GM12864 (cell line): ENCODE measurements at regions not wholly inside any gene's neighbourhood (a gene's known extent, or its start where the extent isn't known, plus 50 kb on each side); places are given as distances from the start of the nearest gene placed in this dataset.

Experiments used
- DNase-seq: peaks from one replicate; pipeline ENCODE4 v3.0.0-alpha.2; 2011; ENCODE audit warnings: low read depth
- H3K4me3 ChIP-seq: 2 replicates; pipeline ENCODE4 v1.5.1; 2011; ENCODE audit warnings: mild to moderate bottlenecking, low read depth, low read length, control low read depth
- TF ChIP-seq, protein P1 (sequence below): IDR thresholded peaks from 2 replicates; pipeline ENCODE4 v1.5.1; 2011; ENCODE audit warnings: low read depth, mild to moderate bottlenecking, moderate library complexity, low read length, control low read depth, inconsistent platforms; ENCODE audit errors: missing control alignments

DNA sequence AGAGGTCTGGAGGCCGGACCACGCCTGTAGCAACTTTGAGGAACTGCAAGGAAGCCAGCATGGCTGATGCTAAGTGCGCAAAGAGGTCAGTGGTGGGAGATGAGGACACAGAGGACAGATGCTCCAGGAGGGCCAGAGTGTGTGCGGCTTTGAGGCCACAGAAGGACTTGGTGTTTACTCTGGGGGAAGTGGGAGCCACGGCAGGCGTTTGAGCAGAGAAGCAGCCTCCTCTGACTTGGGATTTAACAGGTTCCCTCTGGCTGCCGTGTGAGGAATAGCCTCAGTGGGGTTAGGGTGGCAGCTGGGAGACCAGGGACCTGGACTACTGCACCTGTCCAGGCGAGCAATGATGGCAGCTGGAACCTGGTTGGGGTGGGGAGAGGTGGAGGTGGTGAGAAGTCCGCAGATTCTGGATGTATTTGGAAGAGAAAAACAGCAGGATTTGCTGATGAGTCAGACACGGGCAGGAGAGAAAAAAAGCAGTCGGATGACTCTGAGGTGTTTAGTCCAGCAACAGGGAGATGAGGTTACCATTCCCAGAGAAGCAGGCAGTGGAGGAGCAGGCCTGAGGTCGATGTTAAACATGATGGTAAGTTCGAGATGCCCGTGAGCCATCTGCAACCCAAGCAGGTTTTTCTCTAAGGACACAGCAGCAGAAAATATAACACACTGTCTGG, 143.5 kb downstream of the SCARB1 start:
- H3K4me3 ChIP-seq = no peak overlapping the region
- TF ChIP-seq, protein P1, sequence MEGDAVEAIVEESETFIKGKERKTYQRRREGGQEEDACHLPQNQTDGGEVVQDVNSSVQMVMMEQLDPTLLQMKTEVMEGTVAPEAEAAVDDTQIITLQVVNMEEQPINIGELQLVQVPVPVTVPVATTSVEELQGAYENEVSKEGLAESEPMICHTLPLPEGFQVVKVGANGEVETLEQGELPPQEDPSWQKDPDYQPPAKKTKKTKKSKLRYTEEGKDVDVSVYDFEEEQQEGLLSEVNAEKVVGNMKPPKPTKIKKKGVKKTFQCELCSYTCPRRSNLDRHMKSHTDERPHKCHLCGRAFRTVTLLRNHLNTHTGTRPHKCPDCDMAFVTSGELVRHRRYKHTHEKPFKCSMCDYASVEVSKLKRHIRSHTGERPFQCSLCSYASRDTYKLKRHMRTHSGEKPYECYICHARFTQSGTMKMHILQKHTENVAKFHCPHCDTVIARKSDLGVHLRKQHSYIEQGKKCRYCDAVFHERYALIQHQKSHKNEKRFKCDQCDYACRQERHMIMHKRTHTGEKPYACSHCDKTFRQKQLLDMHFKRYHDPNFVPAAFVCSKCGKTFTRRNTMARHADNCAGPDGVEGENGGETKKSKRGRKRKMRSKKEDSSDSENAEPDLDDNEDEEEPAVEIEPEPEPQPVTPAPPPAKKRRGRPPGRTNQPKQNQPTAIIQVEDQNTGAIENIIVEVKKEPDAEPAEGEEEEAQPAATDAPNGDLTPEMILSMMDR = no peak
- no peak for DNase-seq

DNA sequence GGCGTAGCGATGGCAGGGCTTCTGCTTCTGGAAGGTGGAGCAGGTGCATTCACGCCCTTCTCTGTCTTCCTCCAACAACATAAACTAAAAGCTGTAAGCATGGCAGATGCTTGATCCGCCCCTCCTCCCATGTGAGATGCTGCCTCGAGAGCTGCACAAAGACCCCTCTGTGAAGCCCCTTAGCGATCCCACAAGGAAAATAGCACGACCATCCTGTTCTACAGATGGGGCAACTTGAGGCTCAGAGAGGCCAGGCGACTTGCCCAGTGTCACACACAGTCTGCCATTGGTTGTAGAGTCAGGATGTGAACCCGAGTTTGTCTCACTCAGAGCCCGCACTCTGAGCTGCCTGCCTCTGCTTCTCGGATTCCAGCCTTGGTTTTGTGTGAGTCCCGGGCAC, 144.4 kb downstream of the SCARB1 start:
- TF ChIP-seq, protein P1 = no peak
- DNase-seq = no peak
- no peak overlapping the region for H3K4me3 ChIP-seq

DNA sequence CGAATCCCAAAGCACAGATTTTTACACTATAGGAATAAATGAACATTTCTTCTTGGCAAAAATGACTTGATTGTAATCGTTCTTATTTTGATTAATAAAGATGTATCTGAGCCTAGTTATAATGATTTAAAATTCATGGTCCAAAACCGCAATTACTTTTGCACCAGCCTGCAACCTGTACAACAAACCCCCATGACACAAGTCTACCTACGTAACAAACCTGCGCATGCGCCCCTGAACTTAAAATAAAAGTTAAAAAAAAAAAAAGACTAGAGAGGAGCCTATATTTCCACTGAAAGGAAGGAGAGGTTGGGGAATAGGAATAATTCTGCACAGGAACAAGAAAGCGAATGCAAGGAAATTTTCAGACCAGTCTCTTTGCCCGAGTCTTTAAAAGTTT, 145.2 kb downstream of the SCARB1 start:
- no peak for DNase-seq
- TF ChIP-seq, protein P1 = no peak
- H3K4me3 ChIP-seq = no peak overlapping the region

DNA sequence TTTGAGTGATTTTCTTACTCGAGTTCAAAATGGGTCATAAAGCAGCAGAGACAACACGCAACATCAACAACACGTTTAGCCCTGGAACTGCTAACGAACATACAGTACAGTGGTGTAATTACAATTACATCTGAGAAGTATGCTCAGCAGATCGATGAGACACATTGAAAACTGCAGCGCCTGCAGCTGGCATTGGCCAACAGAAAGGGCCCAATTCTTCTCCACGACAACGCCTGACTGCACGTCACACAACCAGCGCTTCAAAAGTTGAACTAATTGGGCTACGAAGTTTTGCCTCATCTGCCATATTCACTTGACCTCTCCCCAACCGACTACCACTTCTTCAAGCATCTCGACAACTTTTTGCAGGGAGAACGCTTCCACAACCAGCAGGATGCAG, 145.6 kb downstream of the SCARB1 start:
- TF ChIP-seq, protein P1 = no peak
- no peak overlapping the region for H3K4me3 ChIP-seq

DNA sequence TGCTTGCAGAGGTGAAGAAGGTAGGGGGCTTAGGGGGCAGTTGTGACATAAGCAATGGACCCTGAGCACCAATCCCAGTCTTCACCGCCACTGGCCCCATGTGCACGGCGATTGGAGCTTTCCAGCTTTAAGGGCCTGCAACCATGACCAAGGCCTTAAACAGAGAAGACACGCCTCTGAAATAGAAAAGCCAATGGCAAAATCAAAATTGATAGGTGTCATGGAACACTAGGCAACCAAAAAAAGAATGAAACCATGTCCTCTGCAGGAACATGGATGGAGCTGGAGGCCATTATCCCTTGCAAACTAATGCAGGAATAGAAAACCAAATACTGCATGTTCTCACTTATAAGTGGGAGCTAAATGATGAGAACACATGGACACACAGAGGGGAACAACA, 146.3 kb downstream of the SCARB1 start:
- no peak for DNase-seq
- TF ChIP-seq, protein P1 = no peak
- no peak overlapping the region for H3K4me3 ChIP-seq

More for the DNA sequence above, 145.6 kb downstream of the SCARB1 start:
- no peak for DNase-seq

DNA sequence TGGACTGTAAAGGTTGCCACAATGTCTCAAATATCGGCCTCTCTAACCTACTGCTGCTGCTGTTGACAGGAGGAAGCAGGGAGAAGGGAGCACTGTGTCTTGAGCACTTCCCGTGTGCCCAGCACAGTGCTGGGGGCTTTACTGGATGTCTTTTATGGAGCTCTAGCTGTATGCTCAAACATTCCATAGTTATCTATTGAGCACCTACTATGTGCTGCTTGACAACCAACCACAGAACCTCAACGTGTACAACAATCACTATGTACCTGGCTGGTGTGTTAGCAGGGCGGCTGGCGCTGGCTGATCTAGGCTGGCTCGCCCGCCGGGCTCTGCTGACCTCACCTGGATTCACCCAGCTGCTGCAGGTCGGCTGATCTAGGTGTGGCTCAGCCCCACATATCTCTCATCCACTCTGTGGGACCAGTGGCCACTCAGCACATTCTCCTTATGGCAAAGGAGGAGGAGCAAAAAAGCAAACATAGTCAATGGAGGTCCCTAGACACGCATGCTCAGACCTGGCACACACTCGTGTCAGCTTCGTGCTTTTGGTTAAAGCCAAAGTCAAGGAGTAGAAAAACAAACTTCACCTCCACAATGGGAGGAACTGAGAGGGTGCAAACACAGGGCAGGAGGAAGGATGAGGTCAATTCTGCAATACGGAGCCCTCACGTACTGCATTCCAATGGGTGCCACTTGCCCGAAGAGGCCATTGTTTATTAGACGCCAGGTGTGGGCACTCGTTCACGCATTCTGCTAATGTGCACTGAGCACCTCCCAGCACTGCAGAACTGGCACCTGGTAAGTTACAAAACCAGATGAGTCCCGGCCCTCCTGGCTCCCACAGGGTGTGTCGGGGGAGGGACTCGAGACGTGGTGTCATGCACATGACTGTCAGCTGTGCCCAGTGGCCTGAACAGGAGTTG, 147.2 kb downstream of the SCARB1 start:
- TF ChIP-seq, protein P1 = no peak
- no peak for DNase-seq
- no peak overlapping the region for H3K4me3 ChIP-seq
